NCI-H510A (cell line): ENCODE measurements at regions not wholly inside any gene's neighbourhood (a gene's known extent, or its start where the extent isn't known, plus 50 kb on each side); places are given as distances from the start of the nearest gene placed in this dataset.
"Not testable (repeated sequence)": the region's sequence is repeated elsewhere in the genome, so short reads cannot be mapped to it uniquely, and the experiment has no call there.

ENCODE experiments used
- DNase-seq: peaks from one replicate; lab custom pipeline; 2025; lab: John Stamatoyannopoulos, UW

- DNase-seq, result no peak
Measured at GRCh38 chr3:135636596-135636995, 328.9 kb upstream of the PPP2R3A start.

GRCh38 chr3:135637013-135637412, 328.5 kb upstream of the PPP2R3A start:
- DNase-seq, result no peak

- no peak for DNase-seq
Measured at GRCh38 chr3:135641761-135642160, 323.8 kb upstream of the PPP2R3A start.

- DNase-seq, result no peak
Measured at GRCh38 chr3:135645541-135645940, 320.0 kb upstream of the PPP2R3A start.

- no peak for DNase-seq
Measured at GRCh38 chr3:135646873-135647272, 318.7 kb upstream of the PPP2R3A start.

GRCh38 chr3:135649361-135649760, 316.2 kb upstream of the PPP2R3A start:
- no peak for DNase-seq

- DNase-seq, result no peak
Measured at GRCh38 chr3:135650309-135650708, 315.2 kb upstream of the PPP2R3A start.

GRCh38 chr3:135652388-135652787, 313.1 kb upstream of the PPP2R3A start:
- no peak for DNase-seq

GRCh38 chr3:135655328-135655727, 310.2 kb upstream of the PPP2R3A start:
- no peak for DNase-seq

GRCh38 chr3:135658451-135658850, 307.1 kb upstream of the PPP2R3A start:
- DNase-seq, result not testable (repeated sequence)

- no peak for DNase-seq
Measured at GRCh38 chr3:135667061-135667460, 298.5 kb upstream of the PPP2R3A start.

- DNase-seq, result no peak
Measured at GRCh38 chr3:135674508-135674907, 291.0 kb upstream of the PPP2R3A start.

- no peak for DNase-seq
Measured at GRCh38 chr3:135678386-135678785, 287.1 kb upstream of the PPP2R3A start.

- no peak for DNase-seq
Measured at GRCh38 chr3:135688003-135688402, 277.5 kb upstream of the PPP2R3A start.

GRCh38 chr3:135690664-135691063, 274.9 kb upstream of the PPP2R3A start:
- DNase-seq, result no peak

- no peak for DNase-seq
Measured at GRCh38 chr3:135691240-135691639, 274.3 kb upstream of the PPP2R3A start.

- peak; percentile 26 for DNase-seq
Measured at GRCh38 chr3:135694142-135694541, 271.4 kb upstream of the PPP2R3A start.

- no peak for DNase-seq
Measured at GRCh38 chr3:135699741-135700140, 265.8 kb upstream of the PPP2R3A start.

- DNase-seq, result no peak
Measured at GRCh38 chr3:135706758-135707375, 258.7 kb upstream of the PPP2R3A start.

- DNase-seq, result no peak
Measured at GRCh38 chr3:135719449-135719848, 246.1 kb upstream of the PPP2R3A start.

GRCh38 chr3:135728007-135728721, 237.4 kb upstream of the PPP2R3A start:
- no peak for DNase-seq

GRCh38 chr3:135731546-135731945, 234.0 kb upstream of the PPP2R3A start:
- peak; percentile 4 for DNase-seq

GRCh38 chr3:135736740-135737139, 228.8 kb upstream of the PPP2R3A start:
- DNase-seq, result no peak

GRCh38 chr3:135739779-135740178, 225.7 kb upstream of the PPP2R3A start:
- DNase-seq, result no peak
